ENCODE measurements at regions not wholly inside any gene's neighbourhood (a gene's known extent, or its start where the extent isn't known, plus 50 kb on each side); places are given as distances from the start of the nearest gene placed in this dataset.

GRCh38 chr2:120656273-120656950 lies 79.3 kb upstream of the GLI2 start:
- TF ChIP-seq CTCF (IDR thresholded peaks at IDR 0.05; ENCODE audit: insufficient read depth, low read depth, low read length, missing control alignments): no peak
- no peak overlapping the region for H3K4me3 ChIP-seq (ENCODE audit: low read length)
- DNase-seq (ENCODE audit: low read depth): no peak

- no peak overlapping the region for H3K4me3 ChIP-seq (ENCODE audit: low read length)
- no peak for TF ChIP-seq CTCF (IDR thresholded peaks at IDR 0.05; ENCODE audit: insufficient read depth, low read depth, low read length, missing control alignments)
- DNase-seq (ENCODE audit: low read depth): no peak
These were observed 77.5 kb upstream of the GLI2 start for GRCh38 chr2:120658042-120658769.

GRCh38 chr2:120658770-120659158 lies 76.9 kb upstream of the GLI2 start:
- no peak for DNase-seq (ENCODE audit: low read depth)
- no peak overlapping the region for H3K4me3 ChIP-seq (ENCODE audit: low read length)
- TF ChIP-seq CTCF (IDR thresholded peaks at IDR 0.05; ENCODE audit: insufficient read depth, low read depth, low read length, missing control alignments): no peak

- DNase-seq (ENCODE audit: low read depth): no peak
- no peak overlapping the region for H3K4me3 ChIP-seq (ENCODE audit: low read length)
These were observed 76.2 kb upstream of the GLI2 start for GRCh38 chr2:120659275-120659977.

GRCh38 chr2:120660056-120660694 lies 75.5 kb upstream of the GLI2 start:
- no peak overlapping the region for H3K4me3 ChIP-seq (ENCODE audit: low read length)
- no peak for TF ChIP-seq CTCF (IDR thresholded peaks at IDR 0.05; ENCODE audit: insufficient read depth, low read depth, low read length, missing control alignments)
- no peak for DNase-seq (ENCODE audit: low read depth)

More at GRCh38 chr2:120659275-120659977, 76.2 kb upstream of the GLI2 start:
- no peak for TF ChIP-seq CTCF (IDR thresholded peaks at IDR 0.05; ENCODE audit: insufficient read depth, low read depth, low read length, missing control alignments)

GRCh38 chr2:120660771-120661459 lies 74.8 kb upstream of the GLI2 start:
- no peak overlapping the region for H3K4me3 ChIP-seq (ENCODE audit: low read length)
- DNase-seq (ENCODE audit: low read depth): no peak
- no peak for TF ChIP-seq CTCF (IDR thresholded peaks at IDR 0.05; ENCODE audit: insufficient read depth, low read depth, low read length, missing control alignments)
